HG02759 (cell line): ENCODE measurements at regions not wholly inside any gene's neighbourhood (a gene's known extent, or its start where the extent isn't known, plus 50 kb on each side); places are given as distances from the start of the nearest gene placed in this dataset.
"Not testable (repeated sequence)": the region's sequence is repeated elsewhere in the genome, so short reads cannot be mapped to it uniquely, and the experiment has no call there.

Source experiments
- ATAC-seq: cut with Tn5 transposase; IDR thresholded peaks from one replicate; pipeline ENCODE4 v1.9.1; 2021; ENCODE audit warnings: mild to moderate bottlenecking, moderate library complexity; ENCODE audit not compliant: unreplicated experiment

GRCh38 chr4:27343411-27343810 lies 482.8 kb downstream of the STIM2 start:
- no peak for ATAC-seq

DNA sequence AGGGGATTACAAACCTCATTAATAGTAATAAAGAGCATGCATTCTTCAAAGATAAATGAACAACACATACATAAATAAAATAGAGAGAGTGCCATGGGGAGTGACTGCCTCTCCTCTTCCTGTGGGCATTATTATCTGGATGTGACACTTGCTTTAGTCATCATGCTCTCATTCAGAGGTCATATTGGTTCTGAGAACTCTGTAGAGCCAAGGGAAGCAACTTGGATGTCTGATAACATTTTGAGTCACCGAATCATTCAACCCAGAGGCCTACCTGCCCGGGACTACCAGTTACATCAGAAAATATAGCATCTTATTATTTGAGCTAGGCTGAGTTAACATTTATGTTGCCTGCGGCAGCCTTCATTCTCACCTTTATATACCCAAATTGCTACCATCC lies 489.5 kb downstream of the STIM2 start:
- no peak for ATAC-seq

DNA sequence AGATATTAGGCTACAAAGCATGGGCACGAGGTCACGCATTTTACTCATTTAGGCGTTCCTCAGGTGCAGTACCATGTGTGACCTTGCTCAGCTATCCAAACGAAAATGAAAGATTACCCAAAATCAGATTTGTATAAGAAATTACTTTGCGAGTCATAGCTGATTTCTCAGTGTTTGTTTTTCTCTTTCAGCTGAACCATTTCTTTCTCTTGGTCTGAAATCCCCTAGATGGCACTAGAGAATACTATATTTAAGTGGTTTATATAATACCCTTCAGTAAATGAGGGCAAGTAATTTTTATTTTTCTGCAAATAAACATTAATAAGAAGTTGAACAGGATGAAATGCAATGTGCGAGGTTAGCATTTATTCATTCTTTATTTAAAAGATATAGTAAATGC lies 496.6 kb downstream of the STIM2 start:
- ATAC-seq: no peak

GRCh38 chr4:27358269-27358668 lies 497.6 kb downstream of the STIM2 start:
- ATAC-seq: no peak

- ATAC-seq: no peak
Observed at GRCh38 chr4:27360131-27360530, 499.5 kb downstream of the STIM2 start.

GRCh38 chr4:27360790-27361267 lies 500.2 kb downstream of the STIM2 start:
- no peak for ATAC-seq

DNA sequence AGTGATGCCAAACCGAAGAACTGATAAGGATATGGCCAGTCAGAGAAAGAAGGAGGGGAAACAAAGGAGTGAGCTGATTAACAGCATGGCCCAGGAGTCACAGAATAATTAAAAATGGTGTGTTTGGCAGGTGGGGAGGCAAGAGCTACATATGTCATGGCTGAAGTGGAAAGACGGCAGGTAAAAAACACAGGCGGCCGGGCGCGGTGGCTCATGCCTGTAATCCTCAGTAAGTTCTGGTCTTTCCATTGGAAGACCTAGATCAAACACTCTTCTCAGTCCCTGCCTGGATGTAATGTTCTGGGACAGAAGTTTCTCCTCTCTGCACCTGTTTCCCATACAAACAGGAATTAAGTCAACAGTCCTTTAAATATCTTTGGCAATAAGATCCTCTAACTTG lies 503.9 kb downstream of the STIM2 start:
- ATAC-seq: no peak

DNA sequence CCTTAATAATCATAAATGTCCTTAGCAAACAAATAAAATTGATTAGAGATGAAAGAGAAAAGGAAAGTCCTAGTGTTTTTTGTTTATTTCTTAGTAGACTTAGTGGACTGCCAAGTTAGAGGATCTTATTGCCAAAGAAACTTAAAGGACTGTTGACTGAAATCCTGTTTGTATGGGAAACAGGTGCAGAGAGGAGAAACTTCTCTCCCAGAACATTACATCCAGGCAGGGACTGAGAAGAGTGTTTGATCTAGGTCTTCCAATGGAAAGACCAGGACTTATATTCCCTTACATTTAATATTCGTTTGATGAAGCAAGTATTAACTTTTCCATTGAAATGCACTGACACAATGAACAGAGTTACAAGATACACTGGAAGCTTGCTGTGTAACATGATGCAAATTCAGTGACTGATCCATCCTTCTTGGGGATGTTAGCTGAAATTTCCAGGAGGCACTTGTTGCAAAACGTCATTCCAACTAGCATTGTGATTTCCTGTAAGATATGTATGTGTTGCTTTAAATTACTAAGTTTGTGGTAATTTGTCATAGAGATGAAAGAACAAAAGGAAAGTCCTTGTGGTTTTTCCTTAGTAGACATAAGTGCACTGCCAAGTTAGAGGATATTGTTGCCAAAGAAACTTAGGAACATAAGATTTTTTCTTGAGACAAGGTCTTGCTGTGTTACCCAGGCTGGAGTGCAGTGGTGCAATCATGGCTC lies 505.6 kb downstream of the STIM2 start:
- no peak for ATAC-seq

- ATAC-seq: no peak
Observed at GRCh38 chr4:27368781-27369180, 508.1 kb downstream of the STIM2 start.

DNA sequence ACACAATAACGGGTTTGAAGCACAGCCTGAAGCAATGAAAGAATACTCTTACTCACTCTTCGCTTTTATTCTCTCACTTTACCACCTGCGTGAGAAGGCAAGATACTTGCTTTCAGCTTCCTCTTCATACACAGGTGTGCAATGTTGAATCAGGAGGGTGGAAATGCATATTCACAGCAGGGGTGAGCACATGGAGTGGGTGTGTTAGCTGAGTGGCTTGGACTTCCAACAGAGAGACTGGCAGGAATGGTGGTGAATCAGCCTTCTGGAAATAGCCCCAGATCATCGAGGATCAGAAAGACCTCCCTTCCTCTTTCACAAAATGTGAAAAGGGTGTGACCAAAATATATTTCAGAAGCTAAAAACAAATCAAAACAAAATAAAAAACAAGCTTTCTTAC lies 521.2 kb downstream of the STIM2 start:
- ATAC-seq: no peak

- ATAC-seq: no peak
Observed at GRCh38 chr4:27387711-27388110, 527.1 kb downstream of the STIM2 start.

GRCh38 chr4:27397886-27398285 lies 537.2 kb downstream of the STIM2 start:
- no peak for ATAC-seq

- ATAC-seq: no peak
Observed at GRCh38 chr4:27398631-27399310, 538.1 kb downstream of the STIM2 start.

GRCh38 chr4:27407616-27408015 lies 547.0 kb downstream of the STIM2 start:
- ATAC-seq: no peak

DNA sequence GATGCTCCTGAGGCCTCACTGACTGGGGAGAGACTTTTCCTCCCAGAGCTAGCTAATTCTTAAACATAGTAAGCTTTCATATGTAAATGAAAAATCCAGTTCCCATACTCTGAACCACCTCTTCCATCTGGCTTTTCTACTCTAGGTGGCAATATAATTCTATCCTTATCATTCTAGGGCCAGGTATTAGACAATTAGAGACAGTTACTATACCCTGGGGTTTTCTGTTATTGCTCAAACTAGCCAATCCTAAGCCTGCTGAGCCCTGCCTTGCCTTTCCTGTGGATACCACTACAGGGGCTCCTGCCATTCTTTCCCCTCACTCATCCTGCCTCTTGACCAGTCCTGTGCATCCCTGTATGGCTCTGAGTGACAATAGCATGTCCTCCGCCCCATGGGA lies 552.0 kb downstream of the STIM2 start:
- ATAC-seq: no peak

DNA sequence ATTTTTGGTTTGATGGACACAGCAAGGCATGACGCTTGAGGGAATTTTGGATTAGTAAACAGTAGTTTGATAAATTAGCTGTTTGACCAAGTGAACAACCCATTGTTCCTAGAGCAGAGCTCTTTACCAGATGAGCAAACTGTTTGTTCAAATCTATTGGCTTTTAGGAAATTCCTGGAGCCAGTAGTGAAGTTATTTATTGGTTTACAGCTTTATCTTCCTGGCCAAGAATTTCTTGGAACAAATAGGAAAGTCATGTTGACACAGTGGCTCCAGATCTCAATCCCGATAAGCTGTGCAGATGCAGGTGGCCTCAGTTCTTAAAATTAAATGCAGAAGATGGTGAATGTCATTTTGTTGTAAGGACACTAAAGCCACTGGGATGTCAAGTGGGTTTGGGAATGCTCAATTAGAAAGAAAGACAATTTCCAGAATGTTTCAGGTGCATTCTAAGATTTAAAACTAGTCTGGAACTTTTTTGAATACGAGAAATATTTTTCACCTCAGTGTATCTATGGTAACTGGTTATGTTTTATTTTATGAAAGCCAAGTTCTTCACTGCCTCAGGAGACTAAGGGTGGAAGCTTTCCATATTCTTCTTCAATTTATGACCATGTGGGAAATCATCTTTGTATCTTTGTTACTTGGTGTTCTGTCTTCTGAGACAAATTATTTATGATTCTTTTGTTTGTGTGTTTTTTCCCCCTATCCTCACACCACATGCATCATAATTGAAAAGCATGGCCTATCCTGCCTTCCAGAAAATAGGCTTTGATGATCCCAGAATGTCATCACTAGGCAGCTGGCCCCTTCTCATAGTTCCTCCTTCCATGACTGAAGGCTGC lies 554.5 kb downstream of the STIM2 start:
- ATAC-seq: no peak

DNA sequence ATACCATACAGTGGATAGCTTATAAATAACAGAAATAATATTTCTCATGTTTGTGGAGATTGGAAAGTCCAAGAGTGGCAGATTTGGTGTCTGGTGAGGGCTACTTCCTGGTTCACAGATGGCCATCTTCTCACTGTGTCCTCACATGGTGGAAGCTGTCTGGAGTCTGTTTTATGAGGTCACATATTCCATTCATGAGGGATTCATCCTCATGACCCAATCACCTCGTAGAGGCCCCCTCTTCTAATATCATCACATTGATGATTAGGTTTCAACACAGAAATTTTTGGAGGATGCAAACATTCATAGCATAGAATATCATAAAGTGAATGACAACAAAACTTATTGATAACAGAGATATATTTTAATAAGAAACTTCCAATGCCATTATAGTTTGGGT lies 568.0 kb downstream of the STIM2 start:
- no peak for ATAC-seq

DNA sequence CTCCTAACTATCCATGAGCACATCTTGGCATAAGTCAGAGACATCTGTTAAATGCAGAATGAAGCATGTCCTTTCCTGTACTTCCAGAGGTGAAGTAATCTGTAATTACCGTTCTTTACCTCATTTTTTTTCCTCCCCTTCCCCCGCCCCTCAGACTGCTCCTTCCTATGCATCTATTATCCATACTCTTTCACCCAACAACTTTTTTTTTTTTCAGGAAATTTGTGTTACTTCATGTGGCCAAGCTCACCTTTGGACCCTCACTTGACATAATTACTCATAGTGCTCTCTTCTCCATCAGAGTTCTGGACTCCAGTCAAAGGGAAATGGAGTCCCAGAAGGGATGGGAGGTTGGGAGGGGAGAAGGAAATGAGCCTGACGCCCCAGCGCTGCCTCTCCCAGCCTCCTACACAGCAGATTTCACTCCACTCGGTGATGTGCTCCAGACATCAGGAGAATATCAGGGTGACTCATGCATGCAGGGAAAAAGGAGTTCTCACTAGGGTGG lies 568.8 kb downstream of the STIM2 start:
- ATAC-seq: no peak

GRCh38 chr4:27442146-27442545 lies 581.5 kb downstream of the STIM2 start:
- no peak for ATAC-seq

DNA sequence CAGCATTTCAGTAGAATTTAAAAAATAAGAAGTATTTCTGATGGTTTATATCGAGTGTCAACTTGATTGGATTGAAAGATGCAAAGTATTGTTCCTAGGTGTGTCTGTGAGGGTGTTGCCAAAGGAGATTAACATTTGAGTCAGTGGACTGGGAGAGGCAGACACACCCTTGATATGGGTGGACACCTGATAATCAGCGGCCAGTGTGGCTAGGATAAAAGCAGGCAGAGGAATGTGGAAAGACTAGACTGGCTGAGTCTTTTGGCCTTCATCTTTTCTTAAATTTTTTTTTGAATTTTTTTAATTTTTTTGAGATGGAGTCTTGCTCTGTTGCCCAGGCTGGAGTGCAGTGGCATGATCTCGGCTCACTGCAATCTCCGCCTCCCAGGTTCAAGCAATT lies 582.0 kb downstream of the STIM2 start:
- ATAC-seq: not testable (repeated sequence)

- ATAC-seq: no peak
Observed at GRCh38 chr4:27463816-27464215, 603.2 kb downstream of the STIM2 start.
